ENCODE measurements at regions not wholly inside any gene's neighbourhood (a gene's known extent, or its start where the extent isn't known, plus 50 kb on each side); places are given as distances from the start of the nearest gene placed in this dataset.

- DNase-seq: no peak
These were observed 62.9 kb downstream of the NHLRC3 start for GRCh38 chr13:39100996-39101738.

GRCh38 chr13:39102981-39103490, 64.8 kb downstream of the NHLRC3 start:
- no peak for DNase-seq

- DNase-seq: no peak
These were observed 66.9 kb downstream of the NHLRC3 start for GRCh38 chr13:39105110-39105509.

GRCh38 chr13:39106216-39107005, 68.2 kb downstream of the NHLRC3 start:
- DNase-seq: no peak

GRCh38 chr13:39107561-39107960, 69.3 kb downstream of the NHLRC3 start:
- DNase-seq: no peak

- no peak for DNase-seq
These were observed 70.5 kb downstream of the NHLRC3 start for GRCh38 chr13:39108783-39109182.

GRCh38 chr13:39110518-39111097, 72.4 kb downstream of the NHLRC3 start:
- no peak for DNase-seq

- no peak for DNase-seq
These were observed 72.9 kb downstream of the NHLRC3 start for GRCh38 chr13:39111145-39111544.

- DNase-seq: no peak
These were observed 81.2 kb downstream of the NHLRC3 start for GRCh38 chr13:39119422-39119821.

GRCh38 chr13:39123578-39123977, 85.3 kb downstream of the NHLRC3 start:
- DNase-seq: no peak

GRCh38 chr13:39129213-39129612, 91.0 kb downstream of the NHLRC3 start:
- DNase-seq: no peak

GRCh38 chr13:39130301-39130700, 92.0 kb downstream of the NHLRC3 start:
- no peak for DNase-seq

- DNase-seq: no peak
These were observed 94.3 kb downstream of the NHLRC3 start for GRCh38 chr13:39132286-39133230.

- no peak for DNase-seq
These were observed 95.5 kb downstream of the NHLRC3 start for GRCh38 chr13:39133781-39134180.

- DNase-seq: no peak
These were observed 96.3 kb downstream of the NHLRC3 start for GRCh38 chr13:39134574-39134973.

- no peak for DNase-seq
These were observed 106.1 kb downstream of the NHLRC3 start for GRCh38 chr13:39144391-39144790.

- peak in 1 of 2 experiments; percentile 30 for DNase-seq
These were observed 106.8 kb downstream of the NHLRC3 start for GRCh38 chr13:39144941-39145533.

GRCh38 chr13:39148513-39148961, 110.3 kb downstream of the NHLRC3 start:
- DNase-seq: peak in 1 of 2 experiments; percentile 18

GRCh38 chr13:39149896-39150295, 111.6 kb downstream of the NHLRC3 start:
- DNase-seq: no peak

GRCh38 chr13:39154041-39154440, 115.8 kb downstream of the NHLRC3 start:
- no peak for DNase-seq

GRCh38 chr13:39159393-39159792, 121.1 kb downstream of the NHLRC3 start:
- no peak for DNase-seq

GRCh38 chr13:39159846-39160370, 121.7 kb downstream of the NHLRC3 start:
- no peak for DNase-seq
